GM23338 (cell line): ENCODE measurements at regions not wholly inside any gene's neighbourhood (a gene's known extent, or its start where the extent isn't known, plus 50 kb on each side); places are given as distances from the start of the nearest gene placed in this dataset.

Experiments used
- EZH2 ChIP-seq: fragments of 200-600 bp; sonication (generic); IDR thresholded peaks from one replicate; pipeline ENCODE4 v1.8.0; 2017; ENCODE audit warnings: antibody characterized with exemption, mild to moderate bottlenecking, low read depth; ENCODE audit not compliant: unreplicated experiment
- POLR2AphosphoS5 ChIP-seq: IDR thresholded peaks from 2 replicates; pipeline ENCODE4 v1.6.1; 2016; ENCODE audit warnings: antibody characterized with exemption, low read depth
- REST ChIP-seq: IDR thresholded peaks from one replicate; pipeline ENCODE4 v1.6.1; 2018; ENCODE audit warnings: antibody characterized with exemption; ENCODE audit not compliant: unreplicated experiment
- ZNF331 ChIP-seq: fragments of 250-450 bp; sonication (Bioruptor Pico); IDR thresholded peaks from 2 replicates; pipeline ENCODE4 v1.5.0; 2020; ENCODE audit warnings: low read depth, mild to moderate bottlenecking, moderate library complexity
- ZNF462 ChIP-seq: fragments of 250-450 bp; sonication (Bioruptor Pico); IDR thresholded peaks from 2 replicates; pipeline ENCODE4 v1.5.0; 2020; ENCODE audit warnings: mild to moderate bottlenecking, moderate library complexity
- TF ChIP-seq, protein P1 (sequence below), 2 experiments: fragments of 200-600 bp in 1 of 2; sonication (generic) in 1 of 2; conservative IDR thresholded peaks; 2 replicates each; pipeline versions ENCODE4 v1.5.1 to v1.6.1; 2016 to 2017; ENCODE audit warnings: antibody characterized with exemption in 2 of 2, low read depth in 2 of 2, mild to moderate bottlenecking in 2 of 2, moderate library complexity in 1 of 2

GRCh38 chr11:28838741-28839140, 730.6 kb downstream of the METTL15 start:
- TF ChIP-seq, protein P1, sequence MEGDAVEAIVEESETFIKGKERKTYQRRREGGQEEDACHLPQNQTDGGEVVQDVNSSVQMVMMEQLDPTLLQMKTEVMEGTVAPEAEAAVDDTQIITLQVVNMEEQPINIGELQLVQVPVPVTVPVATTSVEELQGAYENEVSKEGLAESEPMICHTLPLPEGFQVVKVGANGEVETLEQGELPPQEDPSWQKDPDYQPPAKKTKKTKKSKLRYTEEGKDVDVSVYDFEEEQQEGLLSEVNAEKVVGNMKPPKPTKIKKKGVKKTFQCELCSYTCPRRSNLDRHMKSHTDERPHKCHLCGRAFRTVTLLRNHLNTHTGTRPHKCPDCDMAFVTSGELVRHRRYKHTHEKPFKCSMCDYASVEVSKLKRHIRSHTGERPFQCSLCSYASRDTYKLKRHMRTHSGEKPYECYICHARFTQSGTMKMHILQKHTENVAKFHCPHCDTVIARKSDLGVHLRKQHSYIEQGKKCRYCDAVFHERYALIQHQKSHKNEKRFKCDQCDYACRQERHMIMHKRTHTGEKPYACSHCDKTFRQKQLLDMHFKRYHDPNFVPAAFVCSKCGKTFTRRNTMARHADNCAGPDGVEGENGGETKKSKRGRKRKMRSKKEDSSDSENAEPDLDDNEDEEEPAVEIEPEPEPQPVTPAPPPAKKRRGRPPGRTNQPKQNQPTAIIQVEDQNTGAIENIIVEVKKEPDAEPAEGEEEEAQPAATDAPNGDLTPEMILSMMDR (conservative IDR thresholded peaks at IDR 0.05; ENCODE audit: low read depth in 2 of 2), result no peak
- TF ChIP-seq ZNF331 (CRISPR knock-in tag) (no peak), POLR2AphosphoS5 (no peak), REST (no peak), ZNF462 (CRISPR knock-in tag) (no peak), EZH2 (no peak)
